SK-N-SH treated with all-trans-retinoic acid at 6 μM for 48 hours (cell line): ENCODE measurements at regions not wholly inside any gene's neighbourhood (a gene's known extent, or its start where the extent isn't known, plus 50 kb on each side); places are given as distances from the start of the nearest gene placed in this dataset.

ENCODE experiments used
- ARNTL ChIP-seq: fragments of 450-650 bp; formaldehyde crosslinking; IDR thresholded peaks from 2 replicates; pipeline ENCODE4 v1.5.0; 2020; ENCODE audit warnings: low read depth, mild to moderate bottlenecking, moderate library complexity, borderline replicate concordance
- ISL1 ChIP-seq: fragments of 250-450 bp; sonication (Bioruptor Pico); IDR thresholded peaks from 2 replicates; pipeline ENCODE4 v2.1.2; 2022; ENCODE audit warnings: mild to moderate bottlenecking, moderate library complexity
- SNAI2 ChIP-seq: fragments of 250-450 bp; sonication (Bioruptor Pico); IDR thresholded peaks from 2 replicates; pipeline ENCODE4 v1.5.0; 2020; ENCODE audit warnings: mild to moderate bottlenecking, moderate library complexity
- TOX ChIP-seq: fragments of 250-450 bp; sonication (Bioruptor Pico); IDR thresholded peaks from 2 replicates; pipeline ENCODE4 v1.8.0; 2021; ENCODE audit warnings: mild to moderate bottlenecking, moderate library complexity, borderline replicate concordance
- ZC3H10 ChIP-seq: fragments of 250-450 bp; sonication (Bioruptor Pico); IDR thresholded peaks from 2 replicates; pipeline ENCODE4 v1.5.1; 2021; ENCODE audit warnings: mild to moderate bottlenecking, moderate library complexity
- ZFP3 ChIP-seq: fragments of 250-450 bp; sonication (Bioruptor Pico); IDR thresholded peaks from 2 replicates; pipeline ENCODE4 v1.5.0; 2020; ENCODE audit warnings: mild to moderate bottlenecking, moderate library complexity
- ZFP30 ChIP-seq: fragments of 450-650 bp; formaldehyde crosslinking; IDR thresholded peaks from 2 replicates; pipeline ENCODE4 v1.5.0; 2022; ENCODE audit warnings: mild to moderate bottlenecking, moderate library complexity
- ZNF565 ChIP-seq: fragments of 450-650 bp; formaldehyde crosslinking; conservative IDR thresholded peaks from 2 replicates; pipeline ENCODE4 v1.5.0; 2020; ENCODE audit warnings: low read depth, mild to moderate bottlenecking, moderate library complexity
- ZNF70 ChIP-seq: fragments of 450-650 bp; formaldehyde crosslinking; IDR thresholded peaks from 2 replicates; pipeline ENCODE4 v1.5.0; 2020; ENCODE audit warnings: mild to moderate bottlenecking, moderate library complexity
- TF ChIP-seq, protein P1 (sequence below): fragments of 250-450 bp; sonication (Bioruptor Pico); IDR thresholded peaks from 2 replicates; pipeline ENCODE4 v1.8.0; 2020; ENCODE audit warnings: mild to moderate bottlenecking, moderate library complexity, borderline replicate concordance
- TF ChIP-seq, protein P2 (sequence below): fragments of 250-450 bp; sonication (Bioruptor Pico); IDR thresholded peaks from 2 replicates; pipeline ENCODE4 v1.5.1; 2021; ENCODE audit warnings: mild to moderate bottlenecking, moderate library complexity
- TF ChIP-seq, protein P3 (sequence below): fragments of 250-450 bp; sonication (Bioruptor Pico); IDR thresholded peaks from 2 replicates; pipeline ENCODE4 v1.5.0; 2020; ENCODE audit warnings: mild to moderate bottlenecking, moderate library complexity

DNA sequence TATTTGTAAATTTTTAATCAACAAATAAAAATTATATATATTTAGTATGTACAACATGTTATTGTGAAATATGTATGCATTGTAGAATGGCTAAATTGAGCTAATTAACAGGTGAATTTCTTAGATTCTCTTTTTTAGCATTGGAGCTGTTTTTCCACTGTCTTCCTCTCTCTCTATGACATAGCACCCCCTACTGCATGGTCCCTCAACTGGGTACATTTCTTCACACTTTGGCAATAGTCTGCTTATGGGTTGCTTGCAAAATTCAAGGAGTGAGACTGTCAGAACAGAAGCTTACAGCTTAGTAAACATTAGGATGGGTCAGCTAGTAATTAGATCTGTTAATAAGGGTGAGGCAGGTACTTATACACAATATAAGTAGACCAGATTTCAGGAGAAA lies 658.5 kb upstream of the MGAT4C start:
- TF ChIP-seq ZNF565 (CRISPR knock-in tag) (no peak), ZFP3 (CRISPR knock-in tag) (no peak), ISL1 (CRISPR knock-in tag) (no peak), ZFP30 (CRISPR knock-in tag) (no peak), SNAI2 (CRISPR knock-in tag) (no peak), ZC3H10 (CRISPR knock-in tag) (no peak), ARNTL (CRISPR knock-in tag) (no peak), ZNF70 (CRISPR knock-in tag) (no peak), TOX (CRISPR knock-in tag) (no peak)
- TF ChIP-seq, protein P1, sequence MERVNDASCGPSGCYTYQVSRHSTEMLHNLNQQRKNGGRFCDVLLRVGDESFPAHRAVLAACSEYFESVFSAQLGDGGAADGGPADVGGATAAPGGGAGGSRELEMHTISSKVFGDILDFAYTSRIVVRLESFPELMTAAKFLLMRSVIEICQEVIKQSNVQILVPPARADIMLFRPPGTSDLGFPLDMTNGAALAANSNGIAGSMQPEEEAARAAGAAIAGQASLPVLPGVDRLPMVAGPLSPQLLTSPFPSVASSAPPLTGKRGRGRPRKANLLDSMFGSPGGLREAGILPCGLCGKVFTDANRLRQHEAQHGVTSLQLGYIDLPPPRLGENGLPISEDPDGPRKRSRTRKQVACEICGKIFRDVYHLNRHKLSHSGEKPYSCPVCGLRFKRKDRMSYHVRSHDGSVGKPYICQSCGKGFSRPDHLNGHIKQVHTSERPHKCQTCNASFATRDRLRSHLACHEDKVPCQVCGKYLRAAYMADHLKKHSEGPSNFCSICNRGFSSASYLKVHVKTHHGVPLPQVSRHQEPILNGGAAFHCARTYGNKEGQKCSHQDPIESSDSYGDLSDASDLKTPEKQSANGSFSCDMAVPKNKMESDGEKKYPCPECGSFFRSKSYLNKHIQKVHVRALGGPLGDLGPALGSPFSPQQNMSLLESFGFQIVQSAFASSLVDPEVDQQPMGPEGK (CRISPR knock-in tag): no peak
- TF ChIP-seq, protein P2, sequence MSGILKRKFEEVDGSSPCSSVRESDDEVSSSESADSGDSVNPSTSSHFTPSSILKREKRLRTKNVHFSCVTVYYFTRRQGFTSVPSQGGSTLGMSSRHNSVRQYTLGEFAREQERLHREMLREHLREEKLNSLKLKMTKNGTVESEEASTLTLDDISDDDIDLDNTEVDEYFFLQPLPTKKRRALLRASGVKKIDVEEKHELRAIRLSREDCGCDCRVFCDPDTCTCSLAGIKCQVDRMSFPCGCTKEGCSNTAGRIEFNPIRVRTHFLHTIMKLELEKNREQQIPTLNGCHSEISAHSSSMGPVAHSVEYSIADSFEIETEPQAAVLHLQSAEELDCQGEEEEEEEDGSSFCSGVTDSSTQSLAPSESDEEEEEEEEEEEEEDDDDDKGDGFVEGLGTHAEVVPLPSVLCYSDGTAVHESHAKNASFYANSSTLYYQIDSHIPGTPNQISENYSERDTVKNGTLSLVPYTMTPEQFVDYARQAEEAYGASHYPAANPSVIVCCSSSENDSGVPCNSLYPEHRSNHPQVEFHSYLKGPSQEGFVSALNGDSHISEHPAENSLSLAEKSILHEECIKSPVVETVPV (CRISPR knock-in tag): no peak
- TF ChIP-seq, protein P3, sequence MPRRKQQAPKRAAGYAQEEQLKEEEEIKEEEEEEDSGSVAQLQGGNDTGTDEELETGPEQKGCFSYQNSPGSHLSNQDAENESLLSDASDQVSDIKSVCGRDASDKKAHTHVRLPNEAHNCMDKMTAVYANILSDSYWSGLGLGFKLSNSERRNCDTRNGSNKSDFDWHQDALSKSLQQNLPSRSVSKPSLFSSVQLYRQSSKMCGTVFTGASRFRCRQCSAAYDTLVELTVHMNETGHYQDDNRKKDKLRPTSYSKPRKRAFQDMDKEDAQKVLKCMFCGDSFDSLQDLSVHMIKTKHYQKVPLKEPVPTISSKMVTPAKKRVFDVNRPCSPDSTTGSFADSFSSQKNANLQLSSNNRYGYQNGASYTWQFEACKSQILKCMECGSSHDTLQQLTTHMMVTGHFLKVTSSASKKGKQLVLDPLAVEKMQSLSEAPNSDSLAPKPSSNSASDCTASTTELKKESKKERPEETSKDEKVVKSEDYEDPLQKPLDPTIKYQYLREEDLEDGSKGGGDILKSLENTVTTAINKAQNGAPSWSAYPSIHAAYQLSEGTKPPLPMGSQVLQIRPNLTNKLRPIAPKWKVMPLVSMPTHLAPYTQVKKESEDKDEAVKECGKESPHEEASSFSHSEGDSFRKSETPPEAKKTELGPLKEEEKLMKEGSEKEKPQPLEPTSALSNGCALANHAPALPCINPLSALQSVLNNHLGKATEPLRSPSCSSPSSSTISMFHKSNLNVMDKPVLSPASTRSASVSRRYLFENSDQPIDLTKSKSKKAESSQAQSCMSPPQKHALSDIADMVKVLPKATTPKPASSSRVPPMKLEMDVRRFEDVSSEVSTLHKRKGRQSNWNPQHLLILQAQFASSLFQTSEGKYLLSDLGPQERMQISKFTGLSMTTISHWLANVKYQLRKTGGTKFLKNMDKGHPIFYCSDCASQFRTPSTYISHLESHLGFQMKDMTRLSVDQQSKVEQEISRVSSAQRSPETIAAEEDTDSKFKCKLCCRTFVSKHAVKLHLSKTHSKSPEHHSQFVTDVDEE (CRISPR knock-in tag): no peak
